Dermis blood vessel endothelial cell (primary cell): ENCODE measurements at regions not wholly inside any gene's neighbourhood (a gene's known extent, or its start where the extent isn't known, plus 50 kb on each side); places are given as distances from the start of the nearest gene placed in this dataset.
A peak's percentile ranks its signal among the peaks of the same experiment; 100 is the strongest.
"Not testable (repeated sequence)": the region's sequence is repeated elsewhere in the genome, so short reads cannot be mapped to it uniquely, and the experiment has no call there.

Source experiments
- DNase-seq: peaks from one replicate; pipeline ENCODE4 v3.0.0; 2010

GRCh38 chr1:232859216-232859615 lies 54.0 kb downstream of the MAP10 start:
- DNase-seq, result no peak

GRCh38 chr1:232861107-232861506 lies 55.9 kb downstream of the MAP10 start:
- no peak for DNase-seq

- DNase-seq, result no peak
These were observed 58.5 kb downstream of the MAP10 start for GRCh38 chr1:232863544-232864275.

GRCh38 chr1:232865102-232865931 lies 60.1 kb downstream of the MAP10 start:
- no peak for DNase-seq

- no peak for DNase-seq
These were observed 63.7 kb downstream of the MAP10 start for GRCh38 chr1:232868793-232869491.

GRCh38 chr1:232871291-232871969 lies 66.2 kb downstream of the MAP10 start:
- DNase-seq, result not testable (repeated sequence)

GRCh38 chr1:232872284-232872683 lies 67.1 kb downstream of the MAP10 start:
- no peak for DNase-seq

- DNase-seq, result no peak
These were observed 67.5 kb downstream of the MAP10 start for GRCh38 chr1:232872738-232873137.

- no peak for DNase-seq
These were observed 68.2 kb downstream of the MAP10 start for GRCh38 chr1:232873412-232873811.

GRCh38 chr1:232873931-232874330 lies 68.7 kb downstream of the MAP10 start:
- DNase-seq, result no peak

GRCh38 chr1:232875536-232875935 lies 70.3 kb downstream of the MAP10 start:
- no peak for DNase-seq

GRCh38 chr1:232876506-232877364 lies 71.5 kb downstream of the MAP10 start:
- no peak for DNase-seq

GRCh38 chr1:232877365-232878028 lies 72.3 kb downstream of the MAP10 start:
- DNase-seq, result no peak

- DNase-seq, result no peak
These were observed 72.3 kb upstream of the NTPCR start for GRCh38 chr1:232878086-232878485.

- DNase-seq, result peak; percentile 39
These were observed 70.1 kb upstream of the NTPCR start for GRCh38 chr1:232880354-232880753.

GRCh38 chr1:232883992-232884661 lies 66.3 kb upstream of the NTPCR start:
- no peak for DNase-seq

GRCh38 chr1:232886271-232886670 lies 64.1 kb upstream of the NTPCR start:
- DNase-seq, result no peak

GRCh38 chr1:232890340-232890943 lies 60.0 kb upstream of the NTPCR start:
- no peak for DNase-seq

GRCh38 chr1:232891071-232891470 lies 59.3 kb upstream of the NTPCR start:
- DNase-seq, result no peak

GRCh38 chr1:232891656-232892317 lies 58.6 kb upstream of the NTPCR start:
- no peak for DNase-seq
